ENCODE measurements at regions not wholly inside any gene's neighbourhood (a gene's known extent, or its start where the extent isn't known, plus 50 kb on each side); places are given as distances from the start of the nearest gene placed in this dataset.
"Not testable (repeated sequence)": the region's sequence is repeated elsewhere in the genome, so short reads cannot be mapped to it uniquely, and the experiment has no call there.

DNA sequence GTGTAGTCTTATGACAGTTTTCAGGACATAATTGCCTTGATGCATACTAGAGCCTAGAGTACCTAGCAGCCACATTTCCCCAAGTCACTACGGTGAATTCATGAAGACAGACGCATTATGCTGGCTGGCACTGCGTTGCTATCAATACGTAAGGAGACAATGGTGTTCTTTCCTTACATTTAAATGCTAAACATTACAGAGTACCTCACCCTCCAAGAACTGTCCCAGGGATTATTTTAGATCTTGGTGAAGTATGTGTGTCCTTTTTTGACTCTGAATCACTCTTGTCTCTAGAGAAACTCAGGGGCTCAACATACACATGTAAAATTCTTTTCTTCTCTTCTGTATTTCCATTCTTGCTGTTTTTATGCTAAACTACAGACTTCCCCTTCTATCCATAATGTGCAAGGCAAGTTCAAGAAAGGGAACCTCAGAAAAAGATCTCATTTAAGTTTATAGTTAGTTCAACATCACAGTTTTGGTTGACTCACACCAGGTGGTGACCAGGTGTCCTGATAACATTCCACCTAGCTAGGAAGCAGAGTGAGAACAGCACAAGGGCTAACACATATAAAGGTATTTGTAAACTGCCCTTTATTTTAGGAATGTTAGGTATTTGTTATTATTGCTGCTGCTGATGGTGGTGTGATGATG lies 212.4 kb upstream of the HNRNPA3 start:
- no peak for DNase-seq

- DNase-seq = no peak
These were observed 211.9 kb upstream of the HNRNPA3 start for GRCh38 chr2:177000715-177001072.

DNA sequence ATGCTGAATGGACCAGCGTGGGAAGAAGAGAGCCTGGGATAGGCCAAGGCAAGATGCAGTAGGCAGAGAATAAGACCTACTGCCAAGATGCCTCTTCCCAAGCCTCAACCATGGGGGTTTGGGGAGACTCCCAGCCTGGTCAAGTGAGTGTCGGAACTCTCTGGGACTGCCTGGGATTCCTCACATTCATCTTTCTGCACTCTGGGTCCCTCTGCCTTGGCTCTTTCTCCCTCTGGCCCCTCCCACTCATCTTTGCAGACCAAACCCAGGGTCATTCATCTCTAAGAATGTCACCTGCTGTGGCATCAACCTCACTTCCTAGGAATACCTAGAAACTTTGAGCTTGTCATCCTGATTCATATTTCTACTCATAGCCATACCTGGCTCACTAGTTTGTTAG lies 211.3 kb upstream of the HNRNPA3 start:
- no peak for DNase-seq

- DNase-seq = no peak
These were observed 209.6 kb upstream of the HNRNPA3 start for GRCh38 chr2:177002983-177003382.

GRCh38 chr2:177007726-177008125 lies 204.9 kb upstream of the HNRNPA3 start:
- not testable (repeated sequence) for DNase-seq

DNA sequence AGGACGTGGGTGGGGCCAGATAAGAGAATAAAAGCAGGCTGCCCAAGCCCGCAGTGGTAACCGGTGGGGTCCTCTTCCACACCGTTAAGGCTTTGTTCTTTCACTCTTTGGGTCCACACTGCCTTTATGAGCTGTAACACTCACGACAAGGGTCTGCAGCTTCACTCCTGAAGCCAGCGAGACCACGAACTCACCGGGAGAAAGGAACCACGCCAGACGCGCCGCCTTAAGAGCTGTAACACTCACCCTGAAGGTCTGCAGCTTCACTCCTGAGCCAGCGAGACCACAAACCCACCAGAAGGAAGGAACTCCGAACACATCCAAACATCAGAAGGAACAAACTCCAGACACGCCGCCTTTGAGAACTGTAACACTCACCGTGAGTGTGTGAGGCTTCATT lies 203.9 kb upstream of the HNRNPA3 start:
- DNase-seq = not testable (repeated sequence)

- no peak for DNase-seq
These were observed 202.4 kb upstream of the HNRNPA3 start for GRCh38 chr2:177010146-177010545.

DNA sequence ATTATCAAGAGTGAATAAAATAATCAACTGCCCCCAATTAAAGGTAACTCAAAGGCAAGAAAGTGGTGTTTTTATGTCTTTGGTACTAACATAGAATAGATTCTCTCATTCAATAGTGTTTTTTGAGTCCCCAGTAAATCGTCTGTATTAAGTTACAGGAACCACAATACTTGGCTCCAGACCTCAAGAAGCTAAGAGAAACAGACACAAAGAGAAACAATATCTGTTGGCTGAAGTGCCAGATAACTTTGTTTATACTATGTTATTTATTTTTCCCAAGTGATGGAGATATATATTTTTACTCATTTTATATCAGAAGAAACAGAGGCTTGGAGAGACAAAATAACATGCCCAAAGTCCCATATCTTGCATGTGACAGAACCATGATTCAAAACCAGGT lies 201.7 kb upstream of the HNRNPA3 start:
- no peak for DNase-seq

DNA sequence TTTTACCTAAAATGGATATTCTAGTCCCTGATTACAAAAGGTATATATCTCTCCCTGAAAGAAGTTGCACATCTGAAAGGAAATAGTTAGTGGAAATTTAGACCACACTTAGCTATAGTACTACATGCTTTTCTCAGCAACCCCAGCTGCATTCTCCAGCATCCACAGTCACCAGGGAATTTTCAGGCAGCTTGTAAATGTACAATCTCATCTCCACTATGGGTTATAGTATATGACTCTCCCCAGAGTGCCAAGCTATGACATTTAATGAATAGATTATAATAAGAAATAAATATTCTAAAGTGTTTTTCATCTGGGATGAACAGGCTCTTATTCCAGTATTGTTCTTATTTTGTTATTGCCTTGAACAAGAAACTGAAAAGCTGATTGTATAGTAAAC lies 197.6 kb upstream of the HNRNPA3 start:
- no peak for DNase-seq

DNA sequence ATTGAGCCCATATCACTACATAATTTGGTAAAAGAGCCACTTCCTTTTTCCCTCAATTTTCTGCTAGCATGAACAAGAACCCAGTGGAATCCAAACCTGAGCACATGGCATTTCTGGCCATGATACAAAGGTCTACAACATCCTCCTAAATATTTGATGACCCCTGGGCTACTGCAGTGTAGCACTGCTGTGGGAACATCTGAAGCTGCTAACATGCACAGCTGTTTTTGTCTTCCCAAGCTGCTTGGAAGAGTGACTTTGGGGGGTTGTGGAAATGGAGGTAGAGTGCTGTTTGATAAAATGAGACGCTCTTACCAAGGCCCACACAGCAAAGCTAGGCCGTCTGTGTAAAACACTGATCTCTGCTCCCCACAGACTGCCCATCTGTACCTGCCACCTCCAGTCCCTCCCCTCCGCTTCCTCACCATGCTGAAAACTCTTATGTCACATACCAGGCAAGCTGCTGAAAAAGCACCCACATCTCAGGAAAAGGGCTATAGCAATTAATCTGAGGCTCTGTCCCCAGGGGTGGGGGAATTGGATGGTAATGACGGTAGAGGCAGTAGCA lies 197.2 kb upstream of the HNRNPA3 start:
- DNase-seq = no peak

DNA sequence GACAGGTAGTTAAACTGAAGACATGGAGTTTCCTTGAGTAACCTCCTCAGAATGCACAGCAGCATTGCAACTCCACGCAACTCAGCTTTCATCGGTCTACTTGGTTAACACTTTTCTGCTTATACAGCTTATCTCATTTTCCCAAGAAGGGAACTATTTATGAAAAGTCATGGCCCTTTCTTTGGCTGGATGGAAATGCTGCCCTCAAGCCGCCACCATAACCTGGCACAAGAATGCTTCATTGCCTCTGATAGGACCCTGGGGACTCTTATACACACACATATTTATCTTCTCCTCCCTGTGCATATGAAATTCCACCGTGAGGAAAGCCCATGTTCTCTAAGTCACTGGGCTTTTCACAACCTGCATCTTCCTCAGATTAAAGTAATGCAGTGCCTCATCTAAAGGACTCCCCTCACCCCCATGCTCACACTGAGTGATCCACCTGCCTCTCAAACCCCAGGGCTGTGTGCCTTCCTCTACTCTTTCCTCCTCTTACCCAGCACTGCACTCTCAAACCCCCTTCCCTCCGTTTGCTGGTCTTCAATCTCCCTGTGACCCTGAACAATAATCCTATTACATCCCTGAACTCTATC lies 192.0 kb upstream of the HNRNPA3 start:
- no peak for DNase-seq

- no peak for DNase-seq
These were observed 190.8 kb upstream of the HNRNPA3 start for GRCh38 chr2:177021706-177022343.

DNA sequence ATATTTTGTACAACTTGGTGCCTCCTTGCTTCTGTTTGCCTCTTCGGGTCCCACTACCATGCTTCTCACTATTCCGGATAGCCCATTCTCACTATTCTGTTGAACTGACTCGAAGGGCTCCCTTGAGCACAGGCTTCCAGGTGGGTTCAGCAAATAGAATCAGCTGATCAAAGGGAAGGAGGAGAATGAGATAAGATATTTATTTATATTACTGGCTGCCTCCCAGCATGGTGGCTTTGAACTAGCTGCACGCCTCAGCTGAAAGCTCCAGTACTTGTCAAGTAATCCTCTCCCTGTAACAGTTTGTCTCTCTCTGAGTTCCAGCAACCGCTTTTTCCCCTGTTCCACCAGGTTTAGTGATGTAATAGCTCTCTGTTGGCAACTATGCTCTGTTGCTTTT lies 187.8 kb upstream of the HNRNPA3 start:
- no peak for DNase-seq

DNA sequence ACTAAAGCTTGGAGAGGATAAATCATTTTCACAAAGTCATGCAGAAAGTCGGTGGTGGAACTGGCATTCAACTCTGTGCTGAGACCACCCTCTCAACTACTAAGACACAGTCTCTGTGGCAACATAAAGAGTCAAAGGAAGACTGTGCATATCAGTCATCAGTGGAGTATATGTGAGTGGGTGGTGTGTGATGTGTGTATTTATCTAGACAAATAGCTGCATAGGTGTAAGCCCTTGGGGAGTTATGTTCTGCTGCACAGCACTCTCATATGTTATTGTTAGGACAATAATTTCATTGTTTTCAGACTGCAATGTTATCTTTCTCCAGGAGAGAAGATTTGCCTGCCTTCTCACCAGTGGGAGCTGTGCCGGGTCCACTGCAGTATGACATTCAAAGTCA lies 186.3 kb upstream of the HNRNPA3 start:
- no peak for DNase-seq

DNA sequence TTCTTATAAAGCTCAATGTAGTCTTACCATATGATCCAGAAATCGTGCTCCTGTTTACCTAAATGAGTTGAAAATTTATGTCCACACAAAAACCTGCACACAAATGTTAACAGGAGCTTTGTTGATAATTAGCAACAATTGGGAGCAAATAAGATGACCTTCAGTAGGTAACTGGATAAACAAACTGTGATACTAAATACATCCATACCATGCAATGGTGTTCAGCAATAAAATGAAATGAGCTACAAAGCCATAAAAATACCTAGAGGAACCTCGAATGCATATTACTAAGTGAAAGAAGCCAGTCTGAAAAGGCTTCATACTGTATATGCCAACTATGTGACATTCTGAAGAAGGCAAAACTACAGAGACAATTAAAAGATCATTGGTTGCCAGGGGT lies 185.6 kb upstream of the HNRNPA3 start:
- DNase-seq = no peak

GRCh38 chr2:177028296-177028695 lies 184.3 kb upstream of the HNRNPA3 start:
- DNase-seq = no peak

- no peak for DNase-seq
These were observed 183.5 kb upstream of the HNRNPA3 start for GRCh38 chr2:177029075-177029474.

DNA sequence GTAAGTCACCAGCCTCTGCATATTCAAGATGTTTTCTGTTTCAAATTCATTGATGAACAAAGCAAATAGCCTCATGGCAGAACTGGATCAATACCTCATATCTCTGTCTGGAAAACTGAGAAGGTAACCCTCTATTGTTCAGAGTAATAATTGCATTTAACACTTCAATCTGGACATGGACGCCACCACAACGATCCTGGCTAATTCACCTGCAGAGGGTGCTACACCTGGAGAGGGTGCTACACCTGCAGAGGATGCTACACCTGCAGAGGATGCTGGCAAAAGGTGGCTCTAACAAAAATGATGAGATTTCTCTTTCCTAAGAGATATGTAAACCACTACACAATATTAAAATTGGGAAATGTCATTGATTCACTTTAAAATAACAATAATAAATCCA lies 183.1 kb upstream of the HNRNPA3 start:
- no peak for DNase-seq

DNA sequence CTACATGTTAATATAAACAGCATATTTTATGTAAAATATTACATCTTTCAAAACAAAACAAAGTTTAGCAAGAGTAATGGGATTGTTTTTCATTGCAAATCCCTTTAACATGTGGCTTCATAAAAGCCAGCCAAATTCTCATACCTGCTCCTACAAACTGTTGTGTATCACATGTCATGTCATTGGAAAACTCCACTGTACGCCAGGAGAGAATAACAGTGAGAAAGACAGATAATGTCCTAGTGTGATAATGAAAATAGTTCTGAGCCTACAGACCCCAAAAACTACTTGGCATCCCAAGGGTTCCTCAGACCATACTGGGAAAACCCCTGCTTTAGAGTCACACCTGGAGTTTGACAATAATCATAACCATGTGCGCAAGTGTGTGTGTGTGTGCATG lies 182.7 kb upstream of the HNRNPA3 start:
- no peak for DNase-seq

DNA sequence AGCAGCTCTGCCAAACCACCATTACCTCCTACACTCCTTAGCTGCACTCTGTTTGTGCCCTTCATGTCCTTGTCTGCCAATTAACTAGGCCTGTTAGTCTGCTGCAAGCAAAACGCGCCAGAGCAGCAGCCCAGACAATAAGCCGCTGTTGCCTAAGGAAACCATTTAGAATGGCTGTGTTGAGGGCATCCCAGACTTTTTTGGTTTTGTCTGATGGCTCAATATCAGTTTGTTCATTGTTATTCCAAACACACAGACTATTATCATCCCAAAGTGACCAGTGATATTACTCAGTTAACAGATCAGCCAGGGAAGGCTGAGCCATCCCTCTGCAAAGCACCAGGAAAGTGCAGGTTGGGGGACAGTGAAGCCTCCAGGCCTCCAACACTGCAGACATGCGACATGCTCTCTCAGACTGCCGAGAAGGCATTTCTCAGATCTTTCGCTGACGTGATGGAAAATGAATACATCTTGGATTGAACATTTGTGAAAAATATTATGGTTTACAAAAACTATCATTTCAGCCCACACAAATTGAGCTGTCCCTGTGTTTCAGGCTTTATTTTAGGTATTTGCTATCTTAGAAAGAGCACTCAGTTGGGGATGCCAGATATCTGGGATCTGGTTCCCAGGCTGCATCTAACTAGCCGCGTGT lies 182.0 kb upstream of the HNRNPA3 start:
- no peak for DNase-seq

GRCh38 chr2:177031438-177032180 lies 181.0 kb upstream of the HNRNPA3 start:
- no peak for DNase-seq

- DNase-seq = no peak
These were observed 175.8 kb upstream of the HNRNPA3 start for GRCh38 chr2:177036747-177037146.

- no peak for DNase-seq
These were observed 175.0 kb upstream of the HNRNPA3 start for GRCh38 chr2:177037569-177037968.
